ENCODE measurements at regions not wholly inside any gene's neighbourhood (a gene's known extent, or its start where the extent isn't known, plus 50 kb on each side); places are given as distances from the start of the nearest gene placed in this dataset.

- Histone ChIP-seq H3K79me2 (ENCODE audit: control insufficient read depth, low read length) (no peaks in the 10 kb centered on the region), H3K27ac (ENCODE audit: low read depth, low read length) (no peak overlapping the region), H3K27me3 (ENCODE audit: control insufficient read depth, low read length) (no peaks in the 10 kb centered on the region), H3K9me2 (replicated peaks; ENCODE audit: control insufficient read depth, low read length) (no peaks in the 10 kb centered on the region), H3K36me3 (ENCODE audit: control insufficient read depth, low read length) (no peaks in the 10 kb centered on the region), H3K9me3 (ENCODE audit: control insufficient read depth, insufficient read depth, low read length) (peaks cover 42% of the 10 kb centered on the region; the same call in 1 of the 2 replicates), H3F3A (ENCODE audit: control insufficient read depth, insufficient read depth) (no peaks in the 10 kb centered on the region), H4K20me1 (ENCODE audit: control insufficient read depth, insufficient read depth, low read depth, low read length) (no peaks in the 10 kb centered on the region), H3K4me2 (ENCODE audit: low read length) (no peak overlapping the region), H3K4me3 (ENCODE audit: low read length) (no peak overlapping the region), H3K4me1 (ENCODE audit: control insufficient read depth, low read length) (no peaks in the 10 kb centered on the region)
- TF ChIP-seq EZH2phosphoT487 (IDR thresholded peaks at IDR 0.05; ENCODE audit: borderline replicate concordance, low read length) (no peak), CTCF (IDR thresholded peaks at IDR 0.05; ENCODE audit: low read depth, low read length, poor library complexity, severe bottlenecking) (no peak)
Observed at GRCh38 chr22:44615602-44616180, 86.3 kb upstream of the PRR5 start.

GRCh38 chr22:44615146-44615545 lies 86.9 kb upstream of the PRR5 start:
- TF ChIP-seq EZH2phosphoT487 (IDR thresholded peaks at IDR 0.05; ENCODE audit: borderline replicate concordance, low read length) (no peak), CTCF (IDR thresholded peaks at IDR 0.05; ENCODE audit: low read depth, low read length, poor library complexity, severe bottlenecking) (no peak)
- H3K36me3 ChIP-seq (ENCODE audit: control insufficient read depth, low read length) = no peaks in the 10 kb centered on the region
- no peak overlapping the region for H3K27ac ChIP-seq (ENCODE audit: low read depth, low read length)
- no peaks in the 10 kb centered on the region for H3K79me2 ChIP-seq (ENCODE audit: control insufficient read depth, low read length)
- no peaks in the 10 kb centered on the region for H3K9me2 ChIP-seq (replicated peaks; ENCODE audit: control insufficient read depth, low read length)
- H3K4me3 ChIP-seq (ENCODE audit: low read length) = no peak overlapping the region
- H3K4me1 ChIP-seq (ENCODE audit: control insufficient read depth, low read length) = no peaks in the 10 kb centered on the region
- H4K20me1 ChIP-seq (ENCODE audit: control insufficient read depth, insufficient read depth, low read depth, low read length) = no peaks in the 10 kb centered on the region
- no peak overlapping the region for H3K4me2 ChIP-seq (ENCODE audit: low read length)
- peaks cover 42% of the 10 kb centered on the region; the same call in 1 of the 2 replicates for H3K9me3 ChIP-seq (ENCODE audit: control insufficient read depth, insufficient read depth, low read length)
- no peaks in the 10 kb centered on the region for H3K27me3 ChIP-seq (ENCODE audit: control insufficient read depth, low read length)
- no peaks in the 10 kb centered on the region for H3F3A ChIP-seq (ENCODE audit: control insufficient read depth, insufficient read depth)

GRCh38 chr22:44613196-44613595 lies 88.8 kb upstream of the PRR5 start:
- Histone ChIP-seq H3K36me3 (ENCODE audit: control insufficient read depth, low read length) (no peaks in the 10 kb centered on the region), H3K4me2 (ENCODE audit: low read length) (no peak overlapping the region), H3K9me2 (replicated peaks; ENCODE audit: control insufficient read depth, low read length) (no peaks in the 10 kb centered on the region), H3K27ac (ENCODE audit: low read depth, low read length) (no peak overlapping the region), H3K27me3 (ENCODE audit: control insufficient read depth, low read length) (no peaks in the 10 kb centered on the region), H3K9me3 (ENCODE audit: control insufficient read depth, insufficient read depth, low read length) (peaks cover 30% of the 10 kb centered on the region; the same call in 1 of the 2 replicates), H3K4me3 (ENCODE audit: low read length) (no peak overlapping the region), H3F3A (ENCODE audit: control insufficient read depth, insufficient read depth) (no peaks in the 10 kb centered on the region), H3K4me1 (ENCODE audit: control insufficient read depth, low read length) (no peaks in the 10 kb centered on the region), H4K20me1 (ENCODE audit: control insufficient read depth, insufficient read depth, low read depth, low read length) (no peaks in the 10 kb centered on the region), H3K79me2 (ENCODE audit: control insufficient read depth, low read length) (no peaks in the 10 kb centered on the region)
- TF ChIP-seq CTCF (IDR thresholded peaks at IDR 0.05; ENCODE audit: low read depth, low read length, poor library complexity, severe bottlenecking) (no peak), EZH2phosphoT487 (IDR thresholded peaks at IDR 0.05; ENCODE audit: borderline replicate concordance, low read length) (no peak)

Measured in DOHH2 (cell line).